GM12872 (cell line): ENCODE measurements at regions not wholly inside any gene's neighbourhood (a gene's known extent, or its start where the extent isn't known, plus 50 kb on each side); places are given as distances from the start of the nearest gene placed in this dataset.

Experiments
- TF ChIP-seq, protein P1 (sequence below): IDR thresholded peaks from 3 replicates; pipeline ENCODE4 v1.5.1; 2011; ENCODE audit warnings: low read depth, mild to moderate bottlenecking, low read length, moderate library complexity; ENCODE audit not compliant: insufficient read depth

DNA sequence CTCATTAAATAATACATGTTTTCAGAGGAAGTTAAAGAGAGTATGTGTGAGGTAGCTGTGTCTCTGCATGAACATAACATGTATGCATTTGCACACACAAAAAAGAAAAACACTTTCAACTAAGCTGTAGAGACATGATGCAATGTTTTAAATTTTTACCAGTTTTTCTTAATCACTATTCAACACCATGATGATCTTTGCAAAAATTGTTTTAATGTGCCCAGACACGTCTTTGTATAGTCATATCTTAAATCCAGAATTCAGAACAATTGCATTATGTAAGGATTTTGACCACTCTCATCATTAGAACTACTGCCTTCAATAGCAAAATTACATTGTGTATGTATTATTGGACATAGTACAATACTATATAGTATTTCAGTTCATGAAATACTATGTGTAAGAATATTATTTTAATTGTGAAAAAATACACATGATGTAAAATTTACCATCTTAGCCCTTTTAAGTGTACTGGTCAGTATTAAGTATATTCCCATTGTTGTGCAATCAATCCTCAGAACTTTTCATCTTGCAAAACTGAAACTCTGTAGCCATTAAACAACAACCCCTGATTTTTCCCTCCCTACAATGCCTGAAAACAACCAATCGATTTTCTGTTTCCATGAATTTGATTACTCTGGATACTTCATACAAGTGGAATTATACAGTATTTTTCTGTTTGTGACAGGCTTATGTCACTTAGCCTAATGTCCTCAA is 104.5 kb upstream of the ACVR2A start:
- TF ChIP-seq, protein P1, sequence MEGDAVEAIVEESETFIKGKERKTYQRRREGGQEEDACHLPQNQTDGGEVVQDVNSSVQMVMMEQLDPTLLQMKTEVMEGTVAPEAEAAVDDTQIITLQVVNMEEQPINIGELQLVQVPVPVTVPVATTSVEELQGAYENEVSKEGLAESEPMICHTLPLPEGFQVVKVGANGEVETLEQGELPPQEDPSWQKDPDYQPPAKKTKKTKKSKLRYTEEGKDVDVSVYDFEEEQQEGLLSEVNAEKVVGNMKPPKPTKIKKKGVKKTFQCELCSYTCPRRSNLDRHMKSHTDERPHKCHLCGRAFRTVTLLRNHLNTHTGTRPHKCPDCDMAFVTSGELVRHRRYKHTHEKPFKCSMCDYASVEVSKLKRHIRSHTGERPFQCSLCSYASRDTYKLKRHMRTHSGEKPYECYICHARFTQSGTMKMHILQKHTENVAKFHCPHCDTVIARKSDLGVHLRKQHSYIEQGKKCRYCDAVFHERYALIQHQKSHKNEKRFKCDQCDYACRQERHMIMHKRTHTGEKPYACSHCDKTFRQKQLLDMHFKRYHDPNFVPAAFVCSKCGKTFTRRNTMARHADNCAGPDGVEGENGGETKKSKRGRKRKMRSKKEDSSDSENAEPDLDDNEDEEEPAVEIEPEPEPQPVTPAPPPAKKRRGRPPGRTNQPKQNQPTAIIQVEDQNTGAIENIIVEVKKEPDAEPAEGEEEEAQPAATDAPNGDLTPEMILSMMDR = no peak

DNA sequence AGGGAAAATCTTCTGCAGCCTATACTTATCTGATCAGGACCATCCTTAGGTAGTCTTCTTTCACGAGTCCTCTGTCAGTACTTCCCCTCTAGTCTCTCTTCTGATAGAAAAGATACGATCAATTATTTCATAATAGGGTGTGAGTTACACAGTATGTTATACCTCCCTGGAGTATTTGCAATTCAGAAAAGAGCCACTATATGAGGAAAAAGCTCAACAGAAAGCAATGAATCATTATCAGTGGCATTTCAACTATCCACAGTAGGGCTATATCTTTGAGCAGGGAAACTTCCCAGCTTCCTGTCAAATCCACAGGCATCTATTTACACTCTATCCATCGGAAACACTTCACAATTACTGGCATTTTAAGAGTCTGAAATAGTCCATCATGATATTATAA is 105.3 kb upstream of the ACVR2A start:
- TF ChIP-seq, protein P1 = no peak

DNA sequence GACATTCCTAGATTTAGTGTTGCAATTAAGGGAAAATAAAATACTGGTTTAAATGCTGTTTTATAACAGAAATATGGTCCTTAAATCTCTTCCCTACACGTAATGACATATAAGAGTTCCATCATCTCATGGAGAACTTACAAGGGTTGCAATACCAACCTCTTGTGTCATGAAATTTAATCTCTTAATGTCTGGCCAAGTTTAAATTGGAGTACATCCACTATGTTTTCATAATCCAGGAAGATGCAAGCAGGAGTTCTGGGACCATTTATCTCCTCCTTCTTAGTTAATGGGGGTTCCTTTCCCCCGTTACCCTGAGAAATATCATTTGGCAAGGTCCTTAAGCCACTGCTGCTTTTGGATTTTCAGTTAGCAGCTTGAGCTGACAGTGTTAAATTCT is 126.0 kb upstream of the ACVR2A start:
- TF ChIP-seq, protein P1 = no peak

DNA sequence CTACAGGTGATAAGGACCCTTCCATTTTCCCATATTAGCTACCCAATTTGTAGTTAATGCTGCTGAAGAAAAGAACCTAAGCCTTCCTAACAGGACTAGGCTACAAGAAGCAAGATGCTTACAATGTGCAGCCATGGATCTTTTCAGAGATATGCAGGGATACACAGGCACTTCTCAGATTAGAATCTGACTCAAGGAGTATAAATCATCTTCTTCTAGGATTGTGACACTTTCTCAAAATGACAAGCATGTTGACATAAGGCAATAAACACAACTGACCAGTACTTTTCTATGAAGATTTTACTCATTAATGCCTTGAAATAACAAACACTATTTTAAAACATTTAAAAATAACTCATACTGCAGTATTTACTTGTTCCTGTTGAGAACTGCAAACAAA is 127.9 kb upstream of the ACVR2A start:
- TF ChIP-seq, protein P1 = no peak

DNA sequence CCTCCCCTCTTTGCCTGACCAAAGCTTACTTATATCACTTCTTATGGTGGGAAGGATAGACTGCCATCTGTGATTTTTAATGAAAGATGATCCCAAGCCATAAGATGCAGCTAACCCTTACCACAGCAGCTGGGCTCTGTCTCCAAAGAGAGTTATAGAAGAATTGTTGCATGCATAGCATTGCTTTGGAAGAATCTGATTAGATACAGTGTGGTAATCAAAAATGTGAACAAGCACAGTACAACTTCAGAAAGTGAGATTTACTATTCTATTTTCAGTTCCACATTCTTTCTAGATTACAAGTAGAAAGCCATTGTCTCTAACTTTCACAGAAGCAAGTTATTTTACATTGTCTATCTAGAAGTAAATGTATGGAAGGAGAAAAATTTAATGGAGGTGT is 129.0 kb upstream of the ACVR2A start:
- TF ChIP-seq, protein P1 = no peak

DNA sequence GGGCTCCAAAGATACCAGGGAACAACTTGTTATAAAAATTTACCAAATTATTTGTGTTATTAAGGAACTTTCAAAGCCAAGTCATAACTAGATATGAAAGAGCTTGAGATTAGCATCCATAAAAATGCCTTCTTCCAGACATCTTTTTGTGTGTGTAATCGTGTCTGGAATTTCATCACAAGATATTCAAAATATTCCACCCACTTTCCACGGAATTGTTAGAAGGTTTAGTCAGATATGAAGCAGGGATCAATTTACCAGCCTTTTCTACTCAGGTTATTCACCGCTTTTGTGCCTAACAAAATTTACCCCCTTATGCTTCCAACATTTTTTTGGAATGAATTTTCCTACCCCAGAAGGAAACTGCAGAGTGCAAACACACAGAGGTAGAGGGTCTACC is 130.2 kb upstream of the ACVR2A start:
- TF ChIP-seq, protein P1 = no peak

DNA sequence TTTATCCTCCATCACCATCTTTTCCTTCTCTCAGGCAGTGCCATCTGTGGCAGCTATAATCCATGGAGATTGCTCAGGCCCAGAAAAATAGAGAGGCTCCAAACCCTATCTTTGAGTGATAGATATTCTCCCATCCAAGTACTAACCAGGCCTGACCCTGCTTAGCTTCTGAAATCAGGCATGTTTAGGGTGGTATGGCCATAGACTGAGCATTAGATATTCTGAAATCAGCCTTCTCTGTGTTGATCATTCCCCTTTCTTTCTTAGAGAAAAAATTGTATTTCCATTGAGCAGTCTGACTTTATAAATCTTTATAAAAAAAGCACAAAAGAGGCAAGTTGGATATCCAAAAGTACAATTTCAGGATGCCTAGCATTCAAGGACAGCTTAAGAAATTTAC is 131.5 kb upstream of the ACVR2A start:
- TF ChIP-seq, protein P1 = no peak

DNA sequence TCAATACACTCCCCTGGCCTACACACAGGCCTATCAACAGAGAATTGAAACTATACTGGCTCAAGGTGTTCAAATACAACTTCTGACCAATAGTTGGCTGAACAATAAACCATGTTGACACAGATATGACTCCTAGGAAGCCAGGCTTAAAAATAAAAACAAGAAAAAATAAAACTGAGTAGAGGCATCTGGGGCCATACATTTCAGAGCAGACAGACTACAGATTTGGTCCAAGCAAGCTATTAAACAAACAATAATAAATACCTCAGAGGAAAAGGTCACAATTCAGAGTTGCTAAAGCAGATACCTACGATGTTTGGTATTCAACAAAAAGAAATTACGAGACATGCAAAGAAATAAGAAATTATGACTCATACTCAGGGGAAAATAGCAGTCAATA is 132.8 kb upstream of the ACVR2A start:
- TF ChIP-seq, protein P1 = no peak
